ENCODE measurements at regions not wholly inside any gene's neighbourhood (a gene's known extent, or its start where the extent isn't known, plus 50 kb on each side); places are given as distances from the start of the nearest gene placed in this dataset.
A peak's percentile ranks its signal among the peaks of the same experiment; 100 is the strongest.

DNA sequence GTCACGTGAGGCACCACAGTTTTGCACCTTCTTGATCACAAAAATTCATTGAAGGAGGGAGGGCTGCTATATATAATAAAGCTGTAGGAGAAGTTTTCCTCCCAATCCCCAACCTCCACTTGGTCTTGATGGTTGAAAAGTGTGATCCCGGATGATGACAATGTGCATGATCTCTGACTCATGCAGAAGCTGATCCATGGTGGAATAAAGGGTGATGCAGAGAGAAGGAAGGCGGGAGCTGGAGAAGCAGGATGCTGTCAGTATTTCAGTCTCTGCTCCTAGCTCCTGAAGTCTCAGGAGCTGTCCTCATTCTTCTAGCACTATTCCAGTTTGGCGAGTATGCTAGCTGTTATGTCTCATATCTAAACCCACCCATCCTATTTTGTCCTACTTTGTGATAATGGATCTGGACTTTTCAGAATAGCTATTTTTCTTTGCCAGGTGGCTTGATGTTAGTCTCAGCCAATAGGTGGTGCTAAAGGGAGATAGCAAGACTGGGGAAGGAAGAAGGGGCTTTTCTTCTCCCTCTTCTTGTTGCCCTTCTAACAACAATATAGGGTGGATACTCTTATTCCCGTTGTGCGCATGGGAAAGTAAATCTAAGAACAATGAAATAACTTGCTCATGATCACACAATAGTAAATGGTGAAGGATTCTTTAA is 65.6 kb upstream of the HTR2A start:
- TF ChIP-seq, protein P1, sequence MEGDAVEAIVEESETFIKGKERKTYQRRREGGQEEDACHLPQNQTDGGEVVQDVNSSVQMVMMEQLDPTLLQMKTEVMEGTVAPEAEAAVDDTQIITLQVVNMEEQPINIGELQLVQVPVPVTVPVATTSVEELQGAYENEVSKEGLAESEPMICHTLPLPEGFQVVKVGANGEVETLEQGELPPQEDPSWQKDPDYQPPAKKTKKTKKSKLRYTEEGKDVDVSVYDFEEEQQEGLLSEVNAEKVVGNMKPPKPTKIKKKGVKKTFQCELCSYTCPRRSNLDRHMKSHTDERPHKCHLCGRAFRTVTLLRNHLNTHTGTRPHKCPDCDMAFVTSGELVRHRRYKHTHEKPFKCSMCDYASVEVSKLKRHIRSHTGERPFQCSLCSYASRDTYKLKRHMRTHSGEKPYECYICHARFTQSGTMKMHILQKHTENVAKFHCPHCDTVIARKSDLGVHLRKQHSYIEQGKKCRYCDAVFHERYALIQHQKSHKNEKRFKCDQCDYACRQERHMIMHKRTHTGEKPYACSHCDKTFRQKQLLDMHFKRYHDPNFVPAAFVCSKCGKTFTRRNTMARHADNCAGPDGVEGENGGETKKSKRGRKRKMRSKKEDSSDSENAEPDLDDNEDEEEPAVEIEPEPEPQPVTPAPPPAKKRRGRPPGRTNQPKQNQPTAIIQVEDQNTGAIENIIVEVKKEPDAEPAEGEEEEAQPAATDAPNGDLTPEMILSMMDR (conservative IDR thresholded peaks at IDR 0.05), result peak; percentile 69
- Histone ChIP-seq H2BK20ac (ENCODE audit: low read depth, low read length, poor library complexity, severe bottlenecking) (no peak overlapping the region), H3K79me2 (ENCODE audit: insufficient read depth, low read length) (no peaks in the 10 kb centered on the region), H3K27me3 (ENCODE audit: insufficient read depth, low read length) (no peaks in the 10 kb centered on the region), H4K5ac (ENCODE audit: insufficient read length, low read depth, low read length) (no peak overlapping the region), H3K14ac (ENCODE audit: insufficient read depth, low read length) (no peak overlapping the region), H2BK5ac (ENCODE audit: insufficient read length, low read length) (no peak overlapping the region), H3K9ac (ENCODE audit: extremely low read depth, insufficient read length, low read length) (no peak overlapping the region), H3K9me3 (ENCODE audit: control insufficient read depth, low read depth, low read length) (no peaks in the 10 kb centered on the region), H3T11ph (ENCODE audit: low read length) (no peak overlapping the region), H3K4me2 (ENCODE audit: insufficient read depth, insufficient read length, low read length) (no peak overlapping the region), H3K4me1 (ENCODE audit: insufficient read depth, low read length) (no peaks in the 10 kb centered on the region), H3K23ac (ENCODE audit: insufficient read length, low read depth, low read length) (no peak overlapping the region), H2AK5ac (ENCODE audit: insufficient read length, low read length) (no peak overlapping the region), H4K20me1 (ENCODE audit: control insufficient read depth, insufficient read depth, insufficient read length) (no peaks in the 10 kb centered on the region), H2BK120ac (ENCODE audit: low read depth, low read length, poor library complexity, severe bottlenecking) (peak overlapping the region; percentile 12), H2BK15ac (ENCODE audit: low read depth, low read length) (no peak overlapping the region), H3K18ac (ENCODE audit: insufficient read length, low read depth, low read length) (no peak overlapping the region), H4K91ac (ENCODE audit: insufficient read length, low read depth, low read length) (no peak overlapping the region), H3K23me2 (ENCODE audit: insufficient read length, low read depth, low read length, poor library complexity, severe bottlenecking) (no peaks in the 10 kb centered on the region), H3K27ac (ENCODE audit: insufficient read length, low read depth, low read length) (no peak overlapping the region), H2AFZ (ENCODE audit: low read length) (no peak overlapping the region), H2BK12ac (ENCODE audit: insufficient read length, low read depth, low read length) (no peak overlapping the region), H3K4ac (ENCODE audit: low read depth, low read length) (no peak overlapping the region), H3K79me1 (ENCODE audit: insufficient read depth, low read depth, low read length, poor library complexity, severe bottlenecking) (no peaks in the 10 kb centered on the region), H3K56ac (ENCODE audit: insufficient read length, low read depth, low read length) (no peak overlapping the region), H4K8ac (replicated peaks; ENCODE audit: insufficient read length, low read depth, low read length) (no peak overlapping the region)
- WGBS (ENCODE audit: extremely low coverage, insufficient read length, low lambda C conversion rate), result no CpG with 5 or more reads among the region's 6 CpGs
- Mint-ChIP-seq H3K4me3 (no peak overlapping the region), H3K4me1 (no peaks in the 10 kb centered on the region), H3K27ac (no peak overlapping the region), H3K36me3 (ENCODE audit: insufficient read depth in 1 of 3, low read depth in 3 of 3) (no peaks in the 10 kb centered on the region), H3K27me3 (ENCODE audit: low read depth) (no peaks in the 10 kb centered on the region), H3K9me3 (no peaks in the 10 kb centered on the region; a peak in 1 of 5 replicates)
- DNase-seq, result no peak

All from H9 (cell line).